Epithelial cell of esophagus (primary cell): ENCODE measurements at regions not wholly inside any gene's neighbourhood (a gene's known extent, or its start where the extent isn't known, plus 50 kb on each side); places are given as distances from the start of the nearest gene placed in this dataset.

Experiments used
- DNase-seq: peaks from one replicate; pipeline ENCODE4 v3.0.0; 2010; ENCODE audit warnings: low read depth
- H3K4me3 ChIP-seq: 2 replicates; pipeline ENCODE4 v1.5.1; 2011; ENCODE audit warnings: mild to moderate bottlenecking, low read length, control low read depth
- TF ChIP-seq, protein P1 (sequence below): IDR thresholded peaks from 2 replicates; pipeline ENCODE4 v1.5.1; 2011; ENCODE audit warnings: low read depth, mild to moderate bottlenecking, low read length, control low read depth, inconsistent platforms; ENCODE audit not compliant: insufficient read depth; ENCODE audit errors: missing control alignments

DNA sequence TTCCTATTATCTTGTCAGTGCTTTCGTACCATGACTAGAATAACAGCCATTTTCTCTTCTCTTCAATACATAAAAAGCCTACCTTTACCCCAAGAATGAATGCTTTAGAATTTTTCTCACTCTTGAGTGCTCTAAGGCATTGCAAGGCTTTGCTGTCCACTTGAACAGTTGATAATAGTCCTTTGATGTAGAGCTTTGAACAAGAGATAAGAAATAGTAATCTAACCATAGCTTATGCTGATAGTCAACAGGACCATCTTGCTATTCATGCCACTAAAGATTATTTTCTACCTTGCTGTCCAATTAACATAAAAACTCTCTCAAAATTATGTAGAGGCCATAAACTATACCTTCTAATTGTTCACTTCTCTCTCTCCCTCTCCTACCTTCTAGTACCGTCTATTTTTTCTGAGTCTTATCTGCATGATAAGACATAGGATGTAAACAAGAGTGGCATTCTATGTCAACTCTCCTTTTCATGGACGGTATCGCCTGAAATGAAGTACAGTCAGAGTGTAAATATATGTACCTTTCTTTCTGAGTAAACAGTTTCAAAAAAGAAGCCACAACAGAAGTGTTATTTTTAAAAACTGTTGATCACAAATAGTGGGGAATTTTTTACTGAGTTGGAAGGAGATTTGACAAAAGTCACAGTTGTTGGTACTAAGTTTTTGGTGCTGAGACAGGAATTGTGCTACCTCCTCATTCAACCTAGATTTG, 297.9 kb downstream of the NDFIP2 start:
- TF ChIP-seq, protein P1, sequence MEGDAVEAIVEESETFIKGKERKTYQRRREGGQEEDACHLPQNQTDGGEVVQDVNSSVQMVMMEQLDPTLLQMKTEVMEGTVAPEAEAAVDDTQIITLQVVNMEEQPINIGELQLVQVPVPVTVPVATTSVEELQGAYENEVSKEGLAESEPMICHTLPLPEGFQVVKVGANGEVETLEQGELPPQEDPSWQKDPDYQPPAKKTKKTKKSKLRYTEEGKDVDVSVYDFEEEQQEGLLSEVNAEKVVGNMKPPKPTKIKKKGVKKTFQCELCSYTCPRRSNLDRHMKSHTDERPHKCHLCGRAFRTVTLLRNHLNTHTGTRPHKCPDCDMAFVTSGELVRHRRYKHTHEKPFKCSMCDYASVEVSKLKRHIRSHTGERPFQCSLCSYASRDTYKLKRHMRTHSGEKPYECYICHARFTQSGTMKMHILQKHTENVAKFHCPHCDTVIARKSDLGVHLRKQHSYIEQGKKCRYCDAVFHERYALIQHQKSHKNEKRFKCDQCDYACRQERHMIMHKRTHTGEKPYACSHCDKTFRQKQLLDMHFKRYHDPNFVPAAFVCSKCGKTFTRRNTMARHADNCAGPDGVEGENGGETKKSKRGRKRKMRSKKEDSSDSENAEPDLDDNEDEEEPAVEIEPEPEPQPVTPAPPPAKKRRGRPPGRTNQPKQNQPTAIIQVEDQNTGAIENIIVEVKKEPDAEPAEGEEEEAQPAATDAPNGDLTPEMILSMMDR = no peak
- H3K4me3 ChIP-seq = no peak overlapping the region
- DNase-seq = no peak

DNA sequence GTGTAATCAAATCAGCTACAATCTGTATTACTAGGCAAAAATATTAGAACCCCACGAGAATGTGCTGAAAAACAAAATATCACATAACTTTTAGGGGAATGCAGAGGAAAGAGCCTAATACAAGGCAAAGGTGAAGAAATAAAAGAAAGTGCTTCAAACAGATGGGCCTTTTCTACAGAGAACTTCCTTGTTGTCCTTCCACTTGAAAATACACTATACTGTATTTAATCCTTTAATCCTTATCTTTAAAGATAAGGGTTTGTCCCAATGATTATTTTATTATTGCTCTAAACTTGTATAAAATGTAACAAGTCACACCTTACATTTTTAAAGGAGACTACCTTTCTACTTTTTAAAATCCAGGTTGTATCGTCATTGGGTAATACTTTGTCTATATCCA, 296.5 kb downstream of the NDFIP2 start:
- H3K4me3 ChIP-seq = no peak overlapping the region
- TF ChIP-seq, protein P1 = no peak

DNA sequence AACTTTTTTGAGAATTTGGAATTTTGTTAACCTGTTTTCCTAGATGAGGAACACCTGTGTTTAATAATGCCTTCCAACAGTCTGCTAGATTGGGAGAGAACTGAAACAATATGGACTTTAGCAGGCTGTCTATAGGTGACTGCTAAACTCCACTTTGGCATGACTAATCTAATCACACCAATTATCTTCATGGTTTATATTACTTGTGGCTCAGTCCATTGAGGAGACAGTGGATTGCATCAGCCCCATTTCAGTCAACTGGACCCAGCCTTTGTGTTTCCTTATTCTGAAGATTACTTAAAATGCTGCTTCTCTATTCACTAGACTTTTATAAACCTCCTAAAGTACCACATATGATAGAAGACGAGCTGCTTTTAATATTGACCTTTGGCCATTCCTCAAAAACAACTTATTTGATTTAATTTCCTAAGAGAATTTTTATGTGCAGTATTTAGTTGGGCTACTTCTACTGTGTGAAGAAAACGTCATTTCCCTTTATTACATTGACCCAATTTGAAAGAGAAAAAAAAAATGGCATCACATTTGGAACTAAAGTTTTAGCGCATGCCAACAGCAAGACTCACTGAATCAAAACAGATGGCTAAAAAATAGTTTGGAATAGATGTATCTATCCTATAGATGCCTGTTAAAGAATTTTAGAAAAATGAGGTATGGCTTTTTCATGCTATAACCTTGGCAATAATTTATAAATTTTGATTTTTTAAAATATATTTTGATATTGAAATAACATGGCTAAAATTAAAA, 295.8 kb downstream of the NDFIP2 start:
- peak; percentile 32 for DNase-seq
- TF ChIP-seq, protein P1 = no peak
- no peak overlapping the region for H3K4me3 ChIP-seq

More for the DNA sequence above, 296.5 kb downstream of the NDFIP2 start:
- DNase-seq = no peak

DNA sequence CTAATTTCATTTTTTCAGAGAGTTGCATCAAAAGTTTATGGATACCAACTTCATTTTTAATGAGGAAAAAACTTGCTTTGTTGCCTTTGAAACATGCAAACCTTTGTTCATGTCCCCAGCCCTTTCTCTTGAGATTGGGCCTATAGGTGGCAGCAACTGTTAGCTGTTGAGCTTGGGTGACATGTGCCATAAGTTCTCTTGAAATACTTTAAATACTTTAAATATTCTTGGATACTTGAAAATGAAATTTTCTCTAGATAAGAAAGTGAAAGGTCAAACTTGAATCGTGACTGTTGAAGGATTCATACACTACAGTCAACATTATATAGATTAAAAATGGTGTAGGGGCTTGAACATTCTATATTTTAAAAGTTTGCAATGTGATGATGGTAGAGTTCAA, 294.9 kb downstream of the NDFIP2 start:
- no peak overlapping the region for H3K4me3 ChIP-seq
- peak; percentile 68 for DNase-seq
- TF ChIP-seq, protein P1 = peak; percentile 80

- TF ChIP-seq, protein P1 = no peak
- no peak for DNase-seq
- H3K4me3 ChIP-seq = no peak overlapping the region
Measured at GRCh38 chr13:79772811-79773210, 291.9 kb downstream of the NDFIP2 start.

- no peak for DNase-seq
- H3K4me3 ChIP-seq = no peak overlapping the region
- TF ChIP-seq, protein P1 = no peak
Measured at GRCh38 chr13:79771493-79771892, 290.5 kb downstream of the NDFIP2 start.
